GM19328 (cell line): ENCODE measurements at regions not wholly inside any gene's neighbourhood (a gene's known extent, or its start where the extent isn't known, plus 50 kb on each side); places are given as distances from the start of the nearest gene placed in this dataset.
"Not testable (repeated sequence)": the region's sequence is repeated elsewhere in the genome, so short reads cannot be mapped to it uniquely, and the experiment has no call there.

ENCODE experiments used
- ATAC-seq: cut with Tn5 transposase; IDR thresholded peaks from one replicate; pipeline ENCODE4 v1.9.1; 2021; ENCODE audit warnings: mild to moderate bottlenecking, moderate library complexity; ENCODE audit not compliant: unreplicated experiment

GRCh38 chr9:96067004-96067403, 191.5 kb downstream of the ERCC6L2 start:
- no peak for ATAC-seq

DNA sequence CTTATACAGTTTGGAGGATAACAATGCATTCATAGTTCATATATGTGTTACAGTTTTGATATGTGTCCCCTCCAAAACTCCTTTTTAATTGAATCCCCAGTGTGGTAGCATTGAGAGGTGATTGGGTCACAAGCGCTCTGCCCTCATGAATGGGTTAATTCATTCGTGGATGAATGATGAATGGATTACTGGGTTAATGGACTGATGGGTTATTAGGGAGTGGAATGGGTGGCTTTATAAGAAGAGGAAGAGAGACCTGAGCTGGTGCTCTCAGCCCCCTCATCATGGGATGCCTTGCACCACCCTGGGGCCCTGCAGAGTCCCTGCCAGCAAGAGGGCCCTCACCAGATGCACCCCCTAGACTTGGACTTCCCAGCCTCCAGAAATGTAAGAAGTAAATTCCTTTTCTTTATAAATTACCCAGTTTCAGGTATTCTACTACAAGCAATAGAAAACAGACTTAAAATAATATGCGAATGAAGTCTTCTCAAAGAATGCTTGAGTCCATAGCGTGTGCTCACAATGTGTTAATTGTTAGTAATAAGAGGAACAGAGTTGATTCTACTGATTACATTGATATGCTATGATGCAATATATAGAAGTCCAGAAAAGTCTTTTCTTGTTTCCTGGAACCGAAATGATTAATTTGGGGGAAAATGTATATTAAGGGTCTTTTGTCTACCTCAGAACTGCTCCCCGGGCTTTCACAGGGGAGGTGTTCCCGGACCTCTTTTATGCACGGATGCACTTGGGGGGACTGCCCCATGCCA, 190.2 kb downstream of the ERCC6L2 start:
- no peak for ATAC-seq

DNA sequence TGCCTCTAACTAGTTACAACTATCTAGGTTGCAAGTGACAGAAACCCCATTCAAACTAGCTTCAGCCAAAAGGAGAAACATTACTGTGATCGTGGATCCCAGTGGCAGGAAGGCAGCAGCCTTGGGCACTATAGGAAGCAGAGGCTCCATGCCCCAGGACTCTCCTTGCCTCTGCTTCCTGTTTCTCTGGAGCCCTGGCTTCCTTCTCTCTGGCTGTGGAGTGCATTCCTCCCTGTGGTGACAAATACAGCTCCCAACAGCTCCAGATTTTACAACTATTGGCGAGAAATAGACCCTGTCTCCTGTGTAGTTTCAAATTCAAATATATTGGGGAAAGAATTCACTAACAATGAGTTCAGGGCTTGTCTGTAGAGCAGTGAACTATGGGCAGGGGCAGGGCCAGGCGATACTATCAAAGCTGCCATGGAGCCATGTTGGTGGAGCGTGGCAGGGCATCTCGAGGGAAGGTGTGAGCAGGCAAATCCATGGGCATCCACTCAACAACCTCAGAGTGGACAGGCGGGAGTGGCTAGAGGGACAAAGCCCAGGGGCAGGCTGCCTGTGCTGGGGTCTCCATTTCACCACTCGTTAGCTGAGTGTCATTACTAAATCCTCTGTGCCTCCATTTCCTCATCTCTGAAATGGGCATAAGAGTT, 189.5 kb downstream of the ERCC6L2 start:
- ATAC-seq: no peak

DNA sequence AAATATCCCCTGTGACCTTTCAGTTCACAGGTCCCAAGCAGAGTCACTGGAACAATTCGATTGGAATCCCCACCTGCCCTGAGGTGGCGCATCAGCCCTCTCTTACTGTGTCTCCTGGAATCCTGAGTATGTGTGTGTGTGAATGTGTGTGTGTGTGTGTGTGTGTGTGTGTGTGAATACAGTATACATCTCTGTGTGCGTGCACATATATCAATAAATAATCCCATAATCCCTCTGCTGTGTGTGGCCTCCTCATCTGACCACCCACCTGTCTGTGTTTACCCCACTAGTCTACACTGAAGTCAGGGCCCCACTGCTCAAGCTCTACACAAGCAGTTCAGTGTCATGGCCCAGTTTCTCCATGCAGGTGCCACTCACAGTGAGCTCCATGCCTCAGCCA, 187.4 kb downstream of the ERCC6L2 start:
- ATAC-seq: no peak

DNA sequence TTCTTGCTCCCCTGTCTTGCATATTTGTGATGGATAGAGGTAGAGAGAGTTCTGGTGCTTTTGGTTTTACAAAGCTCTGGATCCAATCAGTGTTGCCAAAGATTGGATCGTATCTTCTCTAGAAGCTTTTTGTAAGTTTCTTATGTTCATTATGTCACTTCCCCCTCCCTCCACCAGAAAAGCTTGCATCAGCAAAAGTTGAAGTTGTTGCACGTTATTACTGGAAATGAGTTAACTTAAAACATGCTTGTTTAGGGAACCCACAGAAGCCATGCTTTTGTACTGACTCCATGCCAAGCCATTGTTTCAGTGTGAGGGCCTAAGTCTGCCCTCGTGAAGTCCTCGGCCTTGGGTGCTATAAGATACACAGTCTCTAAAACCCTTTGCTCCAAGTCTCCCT, 186.5 kb downstream of the ERCC6L2 start:
- no peak for ATAC-seq

GRCh38 chr9:96061293-96061987, 185.9 kb downstream of the ERCC6L2 start:
- no peak for ATAC-seq

- no peak for ATAC-seq
Observed at GRCh38 chr9:96058218-96058617, 182.7 kb downstream of the ERCC6L2 start.

DNA sequence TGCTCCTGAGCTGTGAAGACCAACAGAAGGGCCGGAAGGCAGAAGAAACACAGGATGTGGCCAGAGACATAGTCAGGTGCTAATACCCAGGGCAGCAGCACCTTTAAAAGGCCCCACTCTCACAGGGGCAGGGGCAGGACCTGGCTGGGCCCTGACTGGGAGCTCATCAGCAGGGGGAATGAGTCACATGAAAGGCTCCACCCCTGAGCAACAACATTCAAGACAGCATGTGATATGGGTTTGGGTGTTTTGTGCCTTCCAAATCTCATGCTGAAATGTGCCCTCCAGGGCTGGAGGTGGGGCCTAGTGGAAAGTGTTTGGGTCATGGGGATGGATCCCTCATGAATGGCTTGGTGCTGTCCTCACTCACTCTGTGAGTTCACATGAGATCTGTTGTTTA, 181.7 kb downstream of the ERCC6L2 start:
- no peak for ATAC-seq

DNA sequence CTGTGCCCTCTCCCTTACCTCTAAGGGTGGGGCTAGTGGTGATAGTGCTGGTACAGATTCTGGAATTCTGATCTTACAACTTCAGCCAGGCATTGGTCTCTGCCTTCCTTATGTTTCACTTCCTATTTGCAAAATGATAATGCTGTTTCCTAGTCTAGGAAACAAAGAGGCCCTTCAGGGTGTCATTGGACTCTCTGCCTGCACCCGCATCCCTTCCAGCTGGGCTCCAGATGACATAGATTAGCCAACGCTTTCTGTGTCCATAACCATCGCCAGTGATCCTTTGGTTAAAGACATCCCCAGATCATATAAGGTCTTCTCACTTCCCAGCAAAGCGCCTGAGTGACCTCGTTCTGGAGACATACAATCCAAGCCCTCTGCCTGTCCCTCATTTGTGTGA, 180.7 kb downstream of the ERCC6L2 start:
- ATAC-seq: no peak

DNA sequence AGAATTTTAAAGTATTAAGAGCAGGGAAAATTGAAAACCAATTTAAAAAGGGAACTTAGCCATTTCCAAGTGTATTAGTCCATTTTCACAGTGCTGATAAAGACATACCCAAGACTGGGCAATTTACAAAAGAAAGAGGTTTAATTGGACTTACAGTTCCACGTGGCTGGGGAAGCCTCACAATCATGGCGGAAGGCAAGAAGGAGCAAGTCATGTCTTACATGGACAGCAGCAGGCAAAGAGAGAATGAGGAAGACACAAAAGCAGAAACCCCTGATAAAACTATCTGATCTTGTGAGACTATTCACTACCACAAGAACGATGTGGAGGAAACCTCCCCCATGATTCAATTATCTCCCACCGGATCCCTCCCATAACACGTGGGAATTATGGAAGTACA, 178.8 kb downstream of the ERCC6L2 start:
- not testable (repeated sequence) for ATAC-seq

GRCh38 chr9:96052686-96053085, 177.2 kb downstream of the ERCC6L2 start:
- ATAC-seq: no peak

DNA sequence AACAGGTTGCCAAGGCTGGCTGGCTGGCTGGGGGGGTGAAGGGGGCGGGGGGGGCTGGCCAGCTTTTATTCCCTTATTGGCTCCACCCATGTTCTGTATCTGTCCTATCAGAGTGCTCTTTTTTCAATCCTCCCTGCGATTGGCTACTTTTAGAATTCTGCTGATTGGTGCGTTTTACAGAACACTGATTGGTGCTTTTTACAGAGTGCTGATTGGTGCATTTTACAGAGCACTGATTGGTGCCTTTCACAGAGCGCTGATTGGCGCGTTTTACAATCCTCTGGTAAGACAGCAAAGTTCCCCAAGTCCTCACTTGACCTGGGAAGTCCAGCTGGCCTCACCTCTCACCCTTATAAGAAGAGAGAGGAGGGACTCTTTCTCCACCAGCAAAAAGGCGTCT, 175.9 kb downstream of the ERCC6L2 start:
- ATAC-seq: no peak

DNA sequence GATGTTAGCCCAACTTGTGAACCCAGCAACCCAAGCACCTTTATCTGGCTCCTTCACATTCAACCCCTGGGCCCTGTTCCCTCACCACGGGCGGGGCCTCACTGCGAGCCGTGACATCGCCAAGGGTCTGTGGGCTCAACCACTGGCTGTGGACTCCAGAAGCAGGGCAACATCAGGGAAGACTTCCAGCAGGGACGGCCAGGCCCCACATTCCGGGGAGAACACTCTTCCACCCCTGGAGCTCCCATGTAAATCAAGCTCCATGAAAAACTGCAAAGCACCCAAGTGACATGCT, 175.3 kb downstream of the ERCC6L2 start:
- ATAC-seq: no peak

- no peak for ATAC-seq
Observed at GRCh38 chr9:96050048-96050860, 174.8 kb downstream of the ERCC6L2 start.

DNA sequence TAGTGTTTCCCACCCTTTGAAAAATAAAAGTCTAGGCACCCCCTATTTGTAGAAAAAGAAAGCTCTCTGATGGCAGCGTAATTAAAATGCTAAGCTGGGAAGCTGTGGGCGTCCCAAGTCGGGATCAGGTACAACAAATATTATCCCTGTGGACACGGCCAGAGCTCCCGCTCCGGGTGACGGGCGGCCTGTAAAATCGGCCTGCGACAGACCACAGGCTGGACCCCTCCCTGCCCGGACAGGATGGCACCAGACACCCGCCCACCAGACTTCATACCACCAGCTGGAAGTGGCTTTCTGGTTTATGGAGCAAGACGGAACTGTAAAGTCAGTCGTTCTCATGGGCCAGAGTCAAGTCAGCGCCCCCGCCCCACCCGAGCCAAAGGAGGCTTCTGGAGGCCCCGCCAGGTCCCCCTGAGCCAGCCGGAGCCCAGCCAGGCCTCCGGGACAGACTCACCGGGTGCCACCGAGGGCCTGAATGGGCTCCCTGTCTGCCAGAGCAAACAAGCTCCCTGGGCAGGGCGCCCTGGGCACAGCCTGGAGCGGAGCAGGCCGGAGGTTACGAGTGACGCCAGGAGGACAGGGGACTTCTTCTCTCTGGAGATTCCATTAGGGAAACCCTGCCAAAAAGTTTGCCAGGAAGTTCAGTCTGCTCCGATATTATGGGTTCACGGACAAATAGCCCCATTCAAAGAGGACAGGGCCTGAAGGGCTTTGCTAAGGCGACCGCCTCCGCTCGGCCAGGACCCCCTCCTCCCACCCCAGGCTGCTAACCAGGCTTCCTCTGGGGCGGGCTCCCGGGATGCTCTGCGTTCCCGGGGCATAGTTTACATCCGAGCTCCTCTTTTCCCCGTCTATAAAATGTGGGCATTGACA, 173.7 kb downstream of the ERCC6L2 start:
- ATAC-seq: no peak

GRCh38 chr9:96048104-96048955, 172.8 kb downstream of the ERCC6L2 start:
- no peak for ATAC-seq

DNA sequence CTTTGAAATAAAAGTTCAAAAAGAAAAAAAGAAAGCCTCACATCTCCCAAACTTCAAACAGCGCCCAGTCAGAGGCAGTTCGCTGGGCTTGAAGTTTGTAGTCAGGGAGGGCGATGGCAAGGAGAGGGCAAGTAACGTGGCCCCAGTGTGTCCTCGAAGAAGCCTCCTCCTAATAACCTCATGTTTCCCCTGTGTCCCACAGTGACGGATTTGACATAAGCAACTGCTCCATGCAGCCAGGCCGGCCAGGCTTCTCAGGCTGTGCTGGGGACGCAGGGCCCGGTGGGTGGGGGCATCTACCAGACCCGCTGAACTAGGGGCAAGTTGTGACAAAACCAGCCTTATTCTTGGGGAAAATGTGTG, 172.2 kb downstream of the ERCC6L2 start:
- no peak for ATAC-seq

GRCh38 chr9:96047116-96047639, 171.7 kb downstream of the ERCC6L2 start:
- no peak for ATAC-seq

- no peak for ATAC-seq
Observed at GRCh38 chr9:96045811-96046210, 170.3 kb downstream of the ERCC6L2 start.
